K562 (cell line): ENCODE measurements at regions not wholly inside any gene's neighbourhood (a gene's known extent, or its start where the extent isn't known, plus 50 kb on each side); places are given as distances from the start of the nearest gene placed in this dataset.

ENCODE experiments used
- ATAC-seq: fragments of 200-7000 bp; cut with Tn5 transposase; 3 replicates; pipeline ENCODE4 v1.9.1; 2020; ENCODE audit warnings: moderate library complexity
- BruUV-seq: library from RNA; stranded (reverse); fragments of 400-500 nt; replicated peaks from 2 replicates; lab custom pipeline; 2021; lab: Mats Ljungman, UMichigan
- CTCF ChIA-PET: fragments of 300-600 bp; formaldehyde crosslinking; extraction: SDS; loops from one replicate; lab custom pipeline; 2021; ENCODE audit warnings: low intra/inter-chr PET ratio; lab: Yijun Ruan, JAX
- POLR2A ChIA-PET: fragments of 300-600, 350-650 bp; sonication (Branson Sonifier 250); formaldehyde crosslinking; extraction: SDS; loops from one replicate; lab custom pipeline; 2021; ENCODE audit warnings: antibody characterized with exemption, inconsistent platforms; lab: Yijun Ruan, JAX
- DNase-seq, 4 experiments: peaks; one replicate each; pipeline versions ENCODE4 v3.0.0 to v3.0.0-alpha.2; 2011 to 2018; ENCODE audit warnings: low spot score in 3 of 4, mixed read lengths in 3 of 4; ENCODE audit errors: extremely low read depth in 1 of 4
- FAIRE-seq: peaks from 2 replicates; lab custom pipeline; 2011; peaks lifted over from hg19 to GRCh38; lab: Jason Lieb, UNC
- H2AFZ ChIP-seq: 2 replicates; pipeline ENCODE4 v1.6.0; 2011; ENCODE audit warnings: low read depth, low read length, control low read depth, inconsistent platforms
- H3K27ac ChIP-seq: fragments of 200-600 bp; 3 replicates; pipeline ENCODE4 v1.8.0; 2011; ENCODE audit warnings: low read depth, mild to moderate bottlenecking, control low read depth, inconsistent platforms, low read length, moderate library complexity, mixed read lengths; ENCODE audit errors: extremely low read depth
- H3K27me3 ChIP-seq, 2 experiments: fragments of 300-600 bp in 1 of 2; 2 replicates in 1 of 2; 3 replicates in 1 of 2; pipeline versions ENCODE4 v1.6.0 to v1.8.0; 2011; ENCODE audit warnings: inconsistent platforms in 2 of 2, low read length in 2 of 2, mild to moderate bottlenecking in 1 of 2, mixed read lengths in 1 of 2, moderate library complexity in 1 of 2; ENCODE audit not compliant: control insufficient read depth in 2 of 2, insufficient read depth in 2 of 2
- H3K36me3 ChIP-seq: fragments of 300-600 bp; 3 replicates; pipeline ENCODE4 v1.8.0; 2011; ENCODE audit warnings: mild to moderate bottlenecking, low read length, inconsistent platforms; ENCODE audit not compliant: control insufficient read depth, insufficient read depth
- H3K4me1 ChIP-seq, 2 experiments: fragments of 200-600 bp in 1 of 2; replicated peaks in 1 of 2; 2 replicates in 1 of 2; 3 replicates in 1 of 2; pipeline versions ENCODE4 v1.5.1 to v1.8.0; 2011; ENCODE audit warnings: inconsistent platforms in 2 of 2, low read length in 2 of 2, mild to moderate bottlenecking in 1 of 2, mixed read lengths in 1 of 2, moderate library complexity in 1 of 2; ENCODE audit not compliant: control insufficient read depth in 2 of 2, insufficient read depth in 2 of 2
- H3K4me2 ChIP-seq: 2 replicates; pipeline ENCODE4 v1.6.1; 2011; ENCODE audit warnings: low read length, control low read depth, inconsistent platforms, mixed read lengths; ENCODE audit not compliant: insufficient read depth
- H3K4me3 ChIP-seq: fragments of 200-600 bp; sonication (generic), shearing (Covaris generic); 2 replicates; pipeline ENCODE4 v1.5.1; 2016; ENCODE audit warnings: control low read depth, inconsistent platforms
- H3K79me2 ChIP-seq: fragments of 200-600 bp; 3 replicates; pipeline ENCODE4 v1.8.0; 2011; ENCODE audit warnings: low read length, inconsistent platforms; ENCODE audit not compliant: control insufficient read depth, insufficient read depth
- H3K9ac ChIP-seq, 2 experiments: 2 replicates each; pipeline versions ENCODE4 v1.6.0 to v1.6.1; 2011; ENCODE audit warnings: low read depth in 2 of 2, low read length in 2 of 2, control low read depth in 1 of 2, inconsistent platforms in 1 of 2, mild to moderate bottlenecking in 1 of 2, mixed read lengths in 1 of 2; ENCODE audit not compliant: insufficient read depth in 1 of 2
- H3K9me1 ChIP-seq: one replicate; pipeline ENCODE4 v1.6.0; 2011; ENCODE audit warnings: inconsistent platforms, mild to moderate bottlenecking, low read length, moderate library complexity; ENCODE audit not compliant: control insufficient read depth, insufficient read depth
- H3K9me3 ChIP-seq: replicated peaks from 2 replicates; pipeline ENCODE4 v1.5.1; 2011; ENCODE audit warnings: low read depth, low read length, inconsistent platforms; ENCODE audit not compliant: control insufficient read depth, insufficient read depth
- H4K20me1 ChIP-seq: replicated peaks from 2 replicates; pipeline ENCODE4 v1.6.1; 2011; ENCODE audit warnings: low read length, inconsistent platforms, mixed read lengths; ENCODE audit not compliant: control insufficient read depth, insufficient read depth
- BDP1 ChIP-seq: IDR thresholded peaks from 3 replicates; pipeline ENCODE4 v1.6.1; 2011; ENCODE audit not compliant: insufficient read length, insufficient read depth
- BRF1 ChIP-seq: IDR thresholded peaks from 3 replicates; pipeline ENCODE4 v1.6.1; 2011; ENCODE audit warnings: borderline replicate concordance, mild to moderate bottlenecking; ENCODE audit not compliant: insufficient read length; ENCODE audit errors: extremely low read depth
- CHD2 ChIP-seq: IDR thresholded peaks from 2 replicates; pipeline ENCODE4 v1.6.1; 2011; ENCODE audit warnings: low read depth, low read length
- HSF4 ChIP-seq: fragments of 250-450 bp; sonication (Bioruptor Pico); IDR thresholded peaks from 2 replicates; pipeline ENCODE4 v2.1.2; 2022; ENCODE audit warnings: mild to moderate bottlenecking, moderate library complexity, borderline replicate concordance
- ID3 ChIP-seq, 2 experiments: fragments of 250-450 bp in 1 of 2; fragments of 450-650 bp in 1 of 2; sonication (Bioruptor Pico) in 1 of 2; IDR thresholded peaks; 2 replicates each; pipeline versions ENCODE4 v1.6.1 to v1.8.0; 2016 to 2021; ENCODE audit warnings: mild to moderate bottlenecking in 2 of 2, moderate library complexity in 2 of 2, missing compliant biosample characterization in 1 of 2, missing genetic modification characterization in 1 of 2
- IRF2 ChIP-seq: sonication (generic); formaldehyde crosslinking; IDR thresholded peaks from 2 replicates; pipeline ENCODE4 v1.8.1; 2022; ENCODE audit warnings: mild to moderate bottlenecking, missing genetic modification reagents
- PATZ1 ChIP-seq: fragments of 250-450 bp; sonication (Bioruptor Pico); IDR thresholded peaks from 2 replicates; pipeline ENCODE4 v1.5.0; 2020; ENCODE audit warnings: mild to moderate bottlenecking, borderline replicate concordance
- PHF21A ChIP-seq: fragments of 450-650 bp; IDR thresholded peaks from 2 replicates; pipeline ENCODE4 v1.6.1; 2017; ENCODE audit warnings: low read depth, borderline replicate concordance
- POLR2AphosphoS2 ChIP-seq: IDR thresholded peaks from 2 replicates; pipeline ENCODE4 v1.6.1; 2012; ENCODE audit warnings: low read length, improper control_type of control experiment
- SUPT5H ChIP-seq: fragments of 450-650 bp; IDR thresholded peaks from 2 replicates; pipeline ENCODE4 v1.6.1; 2016
- ZBTB17 ChIP-seq: fragments of 450-650 bp; formaldehyde crosslinking; IDR thresholded peaks from 2 replicates; pipeline ENCODE4 v1.4.0; 2020; ENCODE audit warnings: mild to moderate bottlenecking
- ZFP1 ChIP-seq: fragments of 450-650 bp; formaldehyde crosslinking; IDR thresholded peaks from 2 replicates; pipeline ENCODE4 v1.4.0; 2020; ENCODE audit warnings: mild to moderate bottlenecking, mixed read lengths
- ZFP91 ChIP-seq: sonication (generic); formaldehyde crosslinking; IDR thresholded peaks from 2 replicates; pipeline ENCODE4 v1.8.0; 2022; ENCODE audit warnings: mild to moderate bottlenecking, missing genetic modification reagents
- ZMIZ1 ChIP-seq, 2 experiments: fragments of 150-350 bp in 1 of 2; IDR thresholded peaks; 2 replicates each; pipeline ENCODE4 v1.6.1; 2012 to 2016; ENCODE audit warnings: low read depth in 2 of 2, low read length in 2 of 2, mild to moderate bottlenecking in 1 of 2, moderate library complexity in 1 of 2
- ZNF347 ChIP-seq: fragments of 450-650 bp; formaldehyde crosslinking; IDR thresholded peaks from 2 replicates; pipeline ENCODE4 v1.4.0; 2020; ENCODE audit warnings: low read depth, mild to moderate bottlenecking, moderate library complexity
- WGBS: fragments of 100-300 bp; shearing (Covaris generic); methylation state at CpG from one replicate; pipeline ENCODE4 v1.1.6; 2016; ENCODE audit warnings: low coverage, mixed read lengths; ENCODE audit not compliant: insufficient coverage; ENCODE audit errors: missing lambda C conversion rate; 5-methylcytosine and 5-hydroxymethylcytosine counted together
- in situ Hi-C: fragments of 300-500 bp; cut with MboI; formaldehyde crosslinking; loops from 4 replicates; pipeline ENCODE4 v1.15.0; 2018; ENCODE audit warnings: inconsistent platforms, mixed read lengths
- intact Hi-C: fragments of 100-400 bp; cut with micrococcal nuclease; formaldehyde crosslinking; loops from 2 replicates; pipeline ENCODE4 v1.14.2; 2022

GRCh38 chr2:213219816-213220215 is 64.4 kb upstream of the SPAG16 start:
- DNase-seq = no peak
- no peaks in the 10 kb centered on the region for H3K27me3 ChIP-seq
- H3K4me2 ChIP-seq = no peak overlapping the region
- H3K9ac ChIP-seq = no peak overlapping the region
- no peak for FAIRE-seq
- ChIA-PET POLR2A (interaction anchor here (0.7 kb wide), 1 partner anchor 10 kb away, joined by 3 read pairs; no protein-coding TSS in a partner anchor), CTCF (no interaction called here)
- H3K4me3 ChIP-seq = no peak overlapping the region
- no TSS peak for BruUV-seq
- H3K36me3 ChIP-seq = no peaks in the 10 kb centered on the region
- no peaks in the 10 kb centered on the region for H3K9me1 ChIP-seq
- 0% methylated on average over 1 of the region's 1 CpG for WGBS
- in situ Hi-C loops (no loop called here), intact Hi-C loops (no loop called here)
- no peak overlapping the region for H3K27ac ChIP-seq
- no peaks in the 10 kb centered on the region for H4K20me1 ChIP-seq
- no peak overlapping the region for H2AFZ ChIP-seq
- ATAC-seq = no peak
- H3K79me2 ChIP-seq = no peaks in the 10 kb centered on the region
- no peaks in the 10 kb centered on the region for H3K4me1 ChIP-seq
- no peaks in the 10 kb centered on the region for H3K9me3 ChIP-seq
- TF ChIP-seq HSF4 (CRISPR knock-in tag) (no peak), BRF1 (no peak), ZMIZ1 (IDR thresholded peaks at IDR 0.05; ENCODE audit: low read depth in 2 of 2, low read length in 2 of 2) (no peak), ZNF347 (no peak), CHD2 (no peak), IRF2 (no peak), ZFP91 (CRISPR knock-in tag) (no peak), ZFP1 (CRISPR knock-in tag) (no peak), PHF21A (no peak), BDP1 (no peak), POLR2AphosphoS2 (no peak), ZBTB17 (CRISPR knock-in tag) (no peak), PATZ1 (CRISPR knock-in tag) (no peak), ID3 (CRISPR knock-in tag; IDR thresholded peaks at IDR 0.05) (no peak), ID3 (tag; IDR thresholded peaks at IDR 0.05) (no peak), SUPT5H (no peak)
